Heart left ventricle (tissue), 13 donors: ENCODE measurements at regions not wholly inside any gene's neighbourhood (a gene's known extent, or its start where the extent isn't known, plus 50 kb on each side); places are given as distances from the start of the nearest gene placed in this dataset.

Experiments used
- CTCF ChIP-seq, 12 donors: fragments of 200-600 bp; sonication (generic) in 4 of 12; IDR thresholded peaks; one replicate each; pipeline versions ENCODE4 v1.5.0 to v1.8.0; 2018 to 2022; ENCODE audit warnings: antibody characterized with exemption in 12 of 12, mild to moderate bottlenecking in 5 of 12
- POLR2A ChIP-seq, 2 donors: fragments of 450-650 bp; IDR thresholded peaks; one replicate each; pipeline ENCODE4 v1.6.1; 2017; ENCODE audit warnings: antibody characterized with exemption in 2 of 2, mild to moderate bottlenecking in 2 of 2, moderate library complexity in 2 of 2
- donor health status: ischemic (EF 13 %, LVEDD 7.1; RV severe dilation, severe dysfunction).
- donor health status: DM: no; HTN: yes; CAD: no.
- donor health status: DM: no; HTN: no; CAD: no.
- donor health status: ischemic (EF 25% LVEDD 6.9; RV normal size, moderate dysfunction).
- donor health status: ischemic (EF 25% LVEDD 5.7; RV mildly dilated, moderate dysfunction).
- donor health status: ischemic (EF 35%, LVEDD 5.7; RV mildly dilated, moderate dysfunction).
- donor health status: nonischemic (EF 11% LVEDD 7.7; RV severe dilation, severe dysfunction).
- donor health status: DM: yes; HTN: yes; CAD: no.
- donor health status: PGD.
- donor health status: ischemic (EF 29% LVEDD 5.4; RV normal size, mild dysfunction).
- donor health status: nonischemic (EF 23%, LVEDD 6.1; RV moderate dilation, normal function).

- TF ChIP-seq CTCF (IDR thresholded peaks at IDR 0.05): no peak
- no peak for TF ChIP-seq POLR2A (IDR thresholded peaks at IDR 0.05)
Observed at GRCh38 chr7:29754874-29755490, 51.3 kb upstream of the WIPF3 start.
